Activated CD4-positive, alpha-beta memory T cell treated with anti-CD3 and anti-CD28 coated beads for 36 hours (primary cell): ENCODE measurements at regions not wholly inside any gene's neighbourhood (a gene's known extent, or its start where the extent isn't known, plus 50 kb on each side); places are given as distances from the start of the nearest gene placed in this dataset.
"Not testable (repeated sequence)": the region's sequence is repeated elsewhere in the genome, so short reads cannot be mapped to it uniquely, and the experiment has no call there.

Source experiments
- CTCF ChIA-PET: fragments of 350-600 bp; sonication (Branson Sonifier 250); formaldehyde crosslinking; loops from one replicate; lab custom pipeline; 2021; ENCODE audit warnings: antibody characterized with exemption, inconsistent platforms; lab: Charles Lee
- POLR2A ChIA-PET: fragments of 350-600 bp; sonication (Branson Sonifier 250); formaldehyde crosslinking; loops from one replicate; lab custom pipeline; 2021; ENCODE audit warnings: antibody characterized with exemption; lab: Charles Lee
- DNase-seq: peaks from one replicate; pipeline ENCODE4 v3.0.0-alpha.2; 2020
- H3K27ac Mint-ChIP-seq: one replicate; pipeline ENCODE4 v1.8.0; 2021; ENCODE audit warnings: mixed read lengths
- H3K27me3 Mint-ChIP-seq: one replicate; pipeline ENCODE4 v1.8.0; 2021; ENCODE audit warnings: mixed read lengths
- H3K36me3 Mint-ChIP-seq: one replicate; pipeline ENCODE4 v1.8.0; 2021; ENCODE audit warnings: mixed read lengths
- H3K4me1 Mint-ChIP-seq: one replicate; pipeline ENCODE4 v1.8.0; 2021; ENCODE audit warnings: low read depth, mixed read lengths
- H3K4me3 Mint-ChIP-seq: one replicate; pipeline ENCODE4 v1.8.0; 2021; ENCODE audit warnings: mild to moderate bottlenecking, mixed read lengths
- H3K9me3 Mint-ChIP-seq: one replicate; pipeline ENCODE4 v1.8.0; 2021; ENCODE audit warnings: mixed read lengths
- intact Hi-C: fragments of 100-400 bp; cut with micrococcal nuclease; formaldehyde crosslinking; loops from one replicate; pipeline ENCODE4 v1.15.1; 2023

GRCh38 chr11:21965221-21965620 lies 227.7 kb upstream of the ANO5 start:
- intact Hi-C loops, result no loop called here
- Mint-ChIP-seq H3K36me3 (no peaks in the 10 kb centered on the region), H3K4me1 (no peaks in the 10 kb centered on the region), H3K9me3 (no peaks in the 10 kb centered on the region), H3K27me3 (no peaks in the 10 kb centered on the region), H3K27ac (no peak overlapping the region), H3K4me3 (no peak overlapping the region)
- ChIA-PET CTCF (no interaction called here), POLR2A (no interaction called here)
- no peak for DNase-seq

GRCh38 chr11:21968702-21969101 lies 224.2 kb upstream of the ANO5 start:
- intact Hi-C loops, result no loop called here
- ChIA-PET POLR2A (no interaction called here), CTCF (no interaction called here)
- no peak for DNase-seq
- no peak overlapping the region for H3K4me3 Mint-ChIP-seq
- H3K27me3 Mint-ChIP-seq, result no peaks in the 10 kb centered on the region
- no peak overlapping the region for H3K27ac Mint-ChIP-seq
- no peaks in the 10 kb centered on the region for H3K4me1 Mint-ChIP-seq
- peaks cover 8% of the 10 kb centered on the region for H3K9me3 Mint-ChIP-seq
- no peaks in the 10 kb centered on the region for H3K36me3 Mint-ChIP-seq

GRCh38 chr11:21969841-21970240 lies 223.0 kb upstream of the ANO5 start:
- H3K36me3 Mint-ChIP-seq, result no peaks in the 10 kb centered on the region
- no peaks in the 10 kb centered on the region for H3K27me3 Mint-ChIP-seq
- no peak overlapping the region for H3K4me3 Mint-ChIP-seq
- H3K27ac Mint-ChIP-seq, result no peak overlapping the region
- POLR2A ChIA-PET, result no interaction called here
- H3K4me1 Mint-ChIP-seq, result no peaks in the 10 kb centered on the region
- peaks cover 8% of the 10 kb centered on the region for H3K9me3 Mint-ChIP-seq
- intact Hi-C loops, result no loop called here
- no peak for DNase-seq
- CTCF ChIA-PET, result no interaction called here

GRCh38 chr11:21975242-21975641 lies 217.6 kb upstream of the ANO5 start:
- H3K9me3 Mint-ChIP-seq, result peaks cover 13% of the 10 kb centered on the region
- POLR2A ChIA-PET, result no interaction called here
- CTCF ChIA-PET, result no interaction called here
- no peaks in the 10 kb centered on the region for H3K4me1 Mint-ChIP-seq
- no peak overlapping the region for H3K27ac Mint-ChIP-seq
- no peak overlapping the region for H3K4me3 Mint-ChIP-seq
- no peaks in the 10 kb centered on the region for H3K36me3 Mint-ChIP-seq
- no peaks in the 10 kb centered on the region for H3K27me3 Mint-ChIP-seq
- no peak for DNase-seq
- intact Hi-C loops, result no loop called here

- Mint-ChIP-seq H3K36me3 (no peaks in the 10 kb centered on the region), H3K4me1 (no peaks in the 10 kb centered on the region)
Measured at GRCh38 chr11:21976210-21976609, 216.7 kb upstream of the ANO5 start.

GRCh38 chr11:21983431-21983830 lies 209.5 kb upstream of the ANO5 start:
- intact Hi-C loops, result no loop called here
- ChIA-PET CTCF (no interaction called here), POLR2A (no interaction called here)
- Mint-ChIP-seq H3K36me3 (no peaks in the 10 kb centered on the region), H3K4me1 (no peaks in the 10 kb centered on the region), H3K27ac (no peak overlapping the region), H3K4me3 (no peak overlapping the region), H3K27me3 (no peaks in the 10 kb centered on the region), H3K9me3 (peaks cover 6% of the 10 kb centered on the region)
- DNase-seq, result no peak

More at GRCh38 chr11:21976210-21976609, 216.7 kb upstream of the ANO5 start:
- Mint-ChIP-seq H3K27me3 (no peaks in the 10 kb centered on the region), H3K9me3 (peaks cover 13% of the 10 kb centered on the region), H3K4me3 (no peak overlapping the region), H3K27ac (no peak overlapping the region)
- DNase-seq, result no peak
- intact Hi-C loops, result no loop called here
- ChIA-PET CTCF (no interaction called here), POLR2A (no interaction called here)

GRCh38 chr11:21986361-21986760 lies 206.5 kb upstream of the ANO5 start:
- ChIA-PET CTCF (no interaction called here), POLR2A (no interaction called here)
- DNase-seq, result no peak
- Mint-ChIP-seq H3K4me3 (no peak overlapping the region), H3K27me3 (no peaks in the 10 kb centered on the region), H3K36me3 (no peaks in the 10 kb centered on the region), H3K27ac (no peak overlapping the region), H3K9me3 (peaks cover 6% of the 10 kb centered on the region), H3K4me1 (no peaks in the 10 kb centered on the region)
- intact Hi-C loops, result no loop called here

GRCh38 chr11:21987261-21987660 lies 205.6 kb upstream of the ANO5 start:
- no peaks in the 10 kb centered on the region for H3K36me3 Mint-ChIP-seq
- no peak overlapping the region for H3K27ac Mint-ChIP-seq
- peaks cover 6% of the 10 kb centered on the region for H3K9me3 Mint-ChIP-seq
- ChIA-PET CTCF (no interaction called here), POLR2A (no interaction called here)
- intact Hi-C loops, result no loop called here
- H3K4me1 Mint-ChIP-seq, result no peaks in the 10 kb centered on the region
- H3K27me3 Mint-ChIP-seq, result no peaks in the 10 kb centered on the region
- DNase-seq, result no peak
- no peak overlapping the region for H3K4me3 Mint-ChIP-seq

- Mint-ChIP-seq H3K27ac (no peak overlapping the region), H3K4me3 (no peak overlapping the region), H3K4me1 (no peaks in the 10 kb centered on the region), H3K9me3 (peaks cover 6% of the 10 kb centered on the region), H3K27me3 (no peaks in the 10 kb centered on the region), H3K36me3 (no peaks in the 10 kb centered on the region)
- ChIA-PET CTCF (no interaction called here), POLR2A (no interaction called here)
- intact Hi-C loops, result no loop called here
- DNase-seq, result no peak
Measured at GRCh38 chr11:21988477-21988876, 204.4 kb upstream of the ANO5 start.

GRCh38 chr11:22001803-22002202 lies 191.1 kb upstream of the ANO5 start:
- H3K27ac Mint-ChIP-seq, result not testable (repeated sequence)

GRCh38 chr11:22006901-22007300 lies 186.0 kb upstream of the ANO5 start:
- ChIA-PET POLR2A (no interaction called here), CTCF (no interaction called here)
- Mint-ChIP-seq H3K9me3 (peaks cover 8% of the 10 kb centered on the region), H3K4me3 (no peak overlapping the region), H3K36me3 (no peaks in the 10 kb centered on the region), H3K27ac (no peak overlapping the region), H3K27me3 (no peaks in the 10 kb centered on the region), H3K4me1 (no peaks in the 10 kb centered on the region)
- intact Hi-C loops, result no loop called here
- DNase-seq, result no peak

More at GRCh38 chr11:22001803-22002202, 191.1 kb upstream of the ANO5 start:
- H3K4me3 Mint-ChIP-seq, CTCF ChIA-PET, intact Hi-C loops, POLR2A ChIA-PET, H3K27me3 Mint-ChIP-seq, DNase-seq, H3K4me1 Mint-ChIP-seq, H3K36me3 Mint-ChIP-seq: not testable (repeated sequence)
- H3K9me3 Mint-ChIP-seq, result peaks cover 12% of the 10 kb centered on the region

- Mint-ChIP-seq H3K4me3 (no peak overlapping the region), H3K4me1 (no peaks in the 10 kb centered on the region), H3K36me3 (no peaks in the 10 kb centered on the region), H3K27me3 (no peaks in the 10 kb centered on the region), H3K27ac (no peak overlapping the region), H3K9me3 (peaks cover 28% of the 10 kb centered on the region)
- DNase-seq, result no peak
- intact Hi-C loops, result no loop called here
- POLR2A ChIA-PET, result no interaction called here
- CTCF ChIA-PET, result no interaction called here
Measured at GRCh38 chr11:22031791-22032190, 161.1 kb upstream of the ANO5 start.

- H3K27me3 Mint-ChIP-seq, result no peaks in the 10 kb centered on the region
- CTCF ChIA-PET, result no interaction called here
- H3K4me3 Mint-ChIP-seq, result no peak overlapping the region
- no peaks in the 10 kb centered on the region for H3K4me1 Mint-ChIP-seq
- intact Hi-C loops, result no loop called here
- DNase-seq, result no peak
- peaks cover 6% of the 10 kb centered on the region for H3K9me3 Mint-ChIP-seq
- H3K27ac Mint-ChIP-seq, result no peak overlapping the region
- POLR2A ChIA-PET, result no interaction called here
- no peaks in the 10 kb centered on the region for H3K36me3 Mint-ChIP-seq
Measured at GRCh38 chr11:22037505-22037904, 155.4 kb upstream of the ANO5 start.

GRCh38 chr11:22041039-22041438 lies 151.8 kb upstream of the ANO5 start:
- H3K36me3 Mint-ChIP-seq, result no peaks in the 10 kb centered on the region
- H3K27me3 Mint-ChIP-seq, result no peaks in the 10 kb centered on the region
- H3K4me1 Mint-ChIP-seq, result no peaks in the 10 kb centered on the region
- intact Hi-C loops, result no loop called here
- H3K9me3 Mint-ChIP-seq, result peaks cover 6% of the 10 kb centered on the region
- H3K4me3 Mint-ChIP-seq, result no peak overlapping the region
- ChIA-PET POLR2A (no interaction called here), CTCF (no interaction called here)
- no peak for DNase-seq
- H3K27ac Mint-ChIP-seq, result no peak overlapping the region
